Endothelial cell of umbilical vein (primary cell): ENCODE measurements at regions not wholly inside any gene's neighbourhood (a gene's known extent, or its start where the extent isn't known, plus 50 kb on each side); places are given as distances from the start of the nearest gene placed in this dataset.

Experiments
- BruUV-seq: library from RNA; stranded (reverse); fragments of 400-500 nt; replicated peaks from 2 replicates; lab custom pipeline; 2021; lab: Mats Ljungman, UMichigan
- CTCF ChIA-PET: fragments of 300-600, 350-600 bp; sonication (Branson Sonifier 250); formaldehyde crosslinking; loops from one replicate; lab custom pipeline; 2021; ENCODE audit warnings: antibody characterized with exemption, inconsistent platforms; lab: Charles Lee
- POLR2A ChIA-PET: fragments of 300-600, 350-600 bp; sonication (Branson Sonifier 250); formaldehyde crosslinking; loops from one replicate; lab custom pipeline; 2021; ENCODE audit warnings: antibody characterized with exemption, inconsistent platforms; lab: Charles Lee
- DNase-seq: peaks from one replicate; pipeline ENCODE4 v3.0.0-alpha.2; 2011; ENCODE audit warnings: low read depth, low spot score
- FAIRE-seq: peaks from 2 replicates; lab custom pipeline; 2011; peaks lifted over from hg19 to GRCh38; lab: Jason Lieb, UNC
- H2AFZ ChIP-seq: 2 replicates; pipeline ENCODE4 v1.6.0; 2012; ENCODE audit warnings: low read depth, low read length, control low read depth, inconsistent platforms
- H3K27ac ChIP-seq: 2 replicates; pipeline ENCODE4 v1.5.1; 2011; ENCODE audit warnings: low read depth, mild to moderate bottlenecking, control low read depth, low read length, moderate library complexity; ENCODE audit not compliant: insufficient read depth
- H3K27me3 ChIP-seq, 2 experiments: 2 replicates each; pipeline versions ENCODE4 v1.6.0 to v1.6.1; 2011; ENCODE audit warnings: low read length in 2 of 2, mixed read lengths in 1 of 2; ENCODE audit not compliant: control insufficient read depth in 2 of 2, insufficient read depth in 2 of 2
- H3K36me3 ChIP-seq, 2 experiments: 2 replicates in 1 of 2; 3 replicates in 1 of 2; pipeline ENCODE4 v1.5.1; 2011; ENCODE audit warnings: low read length in 2 of 2, mild to moderate bottlenecking in 1 of 2, moderate library complexity in 1 of 2; ENCODE audit not compliant: control insufficient read depth in 2 of 2, insufficient read depth in 2 of 2; ENCODE audit errors: extremely low read depth in 1 of 2
- H3K4me1 ChIP-seq: 3 replicates; pipeline ENCODE4 v1.5.1; 2011; ENCODE audit warnings: mild to moderate bottlenecking, low read length; ENCODE audit not compliant: control insufficient read depth, insufficient read depth; ENCODE audit errors: extremely low read depth
- H3K4me2 ChIP-seq: 2 replicates; pipeline ENCODE4 v1.6.1; 2011; ENCODE audit warnings: low read length, control low read depth, mixed read lengths; ENCODE audit not compliant: insufficient read depth
- H3K4me3 ChIP-seq, 3 experiments: fragments of 200-600 bp in 1 of 3; sonication (generic), shearing (Covaris generic) in 1 of 3; replicated peaks in 1 of 3; 2 replicates each; pipeline ENCODE4 v1.5.1; 2011 to 2016; ENCODE audit warnings: control low read depth in 3 of 3, low read length in 3 of 3, mild to moderate bottlenecking in 2 of 3, inconsistent platforms in 1 of 3, low read depth in 1 of 3, moderate library complexity in 1 of 3; ENCODE audit not compliant: insufficient read depth in 1 of 3
- H3K79me2 ChIP-seq: 2 replicates; pipeline ENCODE4 v1.6.0; 2012; ENCODE audit warnings: low read length, inconsistent platforms; ENCODE audit not compliant: control insufficient read depth, insufficient read depth
- H3K9ac ChIP-seq: replicated peaks from 2 replicates; pipeline ENCODE3; 2011; ENCODE audit warnings: low read length, control low read depth; ENCODE audit not compliant: insufficient read depth; ENCODE audit errors: extremely low read depth
- H3K9me1 ChIP-seq: replicated peaks from 3 replicates; pipeline ENCODE4 v1.6.0; 2011; ENCODE audit warnings: mild to moderate bottlenecking, low read length; ENCODE audit not compliant: control insufficient read depth, insufficient read depth; ENCODE audit errors: extremely low read depth
- H3K9me3 ChIP-seq: replicated peaks from 2 replicates; pipeline ENCODE4 v1.5.1; 2012; ENCODE audit warnings: low read length, inconsistent platforms; ENCODE audit not compliant: control insufficient read depth, insufficient read depth
- H4K20me1 ChIP-seq: replicated peaks from 2 replicates; pipeline ENCODE3; 2011; ENCODE audit warnings: mild to moderate bottlenecking, low read length; ENCODE audit not compliant: control insufficient read depth, insufficient read depth; ENCODE audit errors: extremely low read depth
- CTCF ChIP-seq, 2 donors: IDR thresholded peaks; 1 replicate in 1 of 2; 2 replicates in 1 of 2; pipeline ENCODE4 v1.5.1; 2011; ENCODE audit warnings: low read length in 2 of 2, mild to moderate bottlenecking in 2 of 2, moderate library complexity in 2 of 2, control low read depth in 1 of 2, inconsistent platforms in 1 of 2, low read depth in 1 of 2; ENCODE audit not compliant: insufficient read depth in 1 of 2; ENCODE audit errors: extremely low read depth in 1 of 2
- EZH2 ChIP-seq: IDR thresholded peaks from 2 replicates; pipeline ENCODE4 v1.6.1; 2012; ENCODE audit warnings: borderline replicate concordance, low read depth, mild to moderate bottlenecking, moderate library complexity, low read length, inconsistent platforms; ENCODE audit not compliant: severe bottlenecking
- POLR2AphosphoS5 ChIP-seq: IDR thresholded peaks from 2 replicates; pipeline ENCODE4 v1.6.1; 2012; ENCODE audit warnings: low read depth, mild to moderate bottlenecking, control low read depth, low read length, moderate library complexity; ENCODE audit not compliant: insufficient read depth
- dilution Hi-C: fragments of 300-500 bp; cut with MboI; formaldehyde crosslinking; loops from one replicate; pipeline ENCODE4 v1.15.0; 2019; ENCODE audit warnings: low sequenced_read_pairs; ENCODE audit not compliant: extremely low pct_ligation_motif_present
- intact Hi-C: fragments of 100-400 bp; cut with micrococcal nuclease; formaldehyde crosslinking; loops from one replicate; pipeline ENCODE4 v1.10.0; 2022
- TF ChIP-seq, protein P1 (sequence below): IDR thresholded peaks from 2 replicates; pipeline ENCODE4 v1.6.1; 2011; ENCODE audit not compliant: insufficient read depth, insufficient read length

GRCh38 chr18:1528447-1528846 lies 623.8 kb downstream of the ADCYAP1 start:
- Histone ChIP-seq H3K9me3 (no peaks in the 10 kb centered on the region), H4K20me1 (no peaks in the 10 kb centered on the region), H3K4me1 (no peaks in the 10 kb centered on the region), H3K4me2 (no peak overlapping the region), H3K79me2 (no peaks in the 10 kb centered on the region), H2AFZ (no peak overlapping the region), H3K4me3 (no peak overlapping the region), H3K27ac (no peak overlapping the region), H3K36me3 (no peaks in the 10 kb centered on the region), H3K9ac (no peak overlapping the region), H3K27me3 (no peaks in the 10 kb centered on the region), H3K9me1 (no peaks in the 10 kb centered on the region)
- dilution Hi-C loops (no loop called here), intact Hi-C loops (no loop called here)
- POLR2A ChIA-PET = no interaction called here
- CTCF ChIA-PET = no interaction called here
- DNase-seq (no peak), FAIRE-seq (no peak)
- TF ChIP-seq EZH2 (no peak), CTCF (IDR thresholded peaks at IDR 0.05; ENCODE audit: extremely low read depth in 1 of 2, insufficient read depth in 1 of 2, low read depth in 1 of 2, low read length in 2 of 2) (no peak), POLR2AphosphoS5 (no peak)
- BruUV-seq = no TSS peak

DNA sequence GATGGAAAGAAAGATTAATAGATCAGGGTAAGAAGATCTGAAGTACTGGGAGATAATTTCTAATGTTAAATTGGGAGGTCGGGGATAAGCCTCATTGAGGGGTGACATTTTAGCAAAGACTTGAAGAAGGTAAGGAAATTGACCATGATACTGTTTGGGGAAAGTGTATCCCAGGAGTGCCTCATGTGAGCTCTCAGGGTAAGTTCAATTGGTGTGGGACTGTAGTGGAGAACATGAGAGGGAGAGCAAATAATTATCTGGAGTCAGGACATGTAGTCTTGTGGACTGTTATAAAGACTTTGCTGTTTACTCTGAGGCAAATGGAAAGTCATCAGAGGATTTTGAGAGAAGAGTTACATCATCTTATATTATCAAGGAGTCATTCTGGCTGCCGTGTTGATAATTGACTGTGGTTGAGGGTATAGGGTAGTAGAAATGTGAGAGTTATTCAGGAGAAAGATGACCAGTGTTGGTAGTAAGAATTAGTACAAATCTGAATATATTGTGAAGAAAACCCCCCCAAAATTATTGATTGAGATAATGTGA lies 624.4 kb downstream of the ADCYAP1 start:
- TF ChIP-seq, protein P1, sequence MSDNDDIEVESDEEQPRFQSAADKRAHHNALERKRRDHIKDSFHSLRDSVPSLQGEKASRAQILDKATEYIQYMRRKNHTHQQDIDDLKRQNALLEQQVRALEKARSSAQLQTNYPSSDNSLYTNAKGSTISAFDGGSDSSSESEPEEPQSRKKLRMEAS = no peak
- TF ChIP-seq CTCF (IDR thresholded peaks at IDR 0.05; ENCODE audit: extremely low read depth in 1 of 2, insufficient read depth in 1 of 2, low read depth in 1 of 2, low read length in 2 of 2) = no peak
- Histone ChIP-seq H3K4me2 (no peak overlapping the region), H3K9me1 (no peaks in the 10 kb centered on the region), H3K27me3 (no peaks in the 10 kb centered on the region), H3K27ac (no peak overlapping the region), H3K4me1 (no peaks in the 10 kb centered on the region), H4K20me1 (no peaks in the 10 kb centered on the region), H2AFZ (no peak overlapping the region), H3K9me3 (no peaks in the 10 kb centered on the region), H3K36me3 (no peaks in the 10 kb centered on the region), H3K4me3 (no peak overlapping the region), H3K79me2 (no peaks in the 10 kb centered on the region), H3K9ac (no peak overlapping the region)
- ChIA-PET CTCF (no interaction called here), POLR2A (no interaction called here)
- DNase-seq (no peak), FAIRE-seq (no peak)
- BruUV-seq = no TSS peak
- intact Hi-C loops (no loop called here), dilution Hi-C loops (no loop called here)
